ENCODE measurements at regions not wholly inside any gene's neighbourhood (a gene's known extent, or its start where the extent isn't known, plus 50 kb on each side); places are given as distances from the start of the nearest gene placed in this dataset.

- Histone ChIP-seq H3K4me3 (no peak overlapping the region), H3K27me3 (peaks cover 99% of the 10 kb centered on the region), H3K36me3 (no peaks in the 10 kb centered on the region), H3K4me1 (no peaks in the 10 kb centered on the region), H3K9me3 (peaks cover 0 to 19% (median 0%) of the 10 kb centered on the region in 3 donors), H3K27ac (no peak overlapping the region)
- ATAC-seq: no peak
- no peak for TF ChIP-seq POLR2A (IDR thresholded peaks at IDR 0.05)
- no peak for TF ChIP-seq EP300 (IDR thresholded peaks at IDR 0.05)
- TF ChIP-seq POLR2AphosphoS5 (IDR thresholded peaks at IDR 0.05): no peak
- TF ChIP-seq CTCF (IDR thresholded peaks at IDR 0.05): no peak
- WGBS, 2 donors (ENCODE audit: low coverage in 1 of 2): 18% methylated on average over 4 of the region's 22 CpGs; no CpG with 5 or more reads in 1 of the 2 donors
Measured at GRCh38 chr20:63119963-63120807, 95.7 kb downstream of the YTHDF1 start.

- no peak for TF ChIP-seq POLR2AphosphoS5 (IDR thresholded peaks at IDR 0.05)
- TF ChIP-seq EP300 (IDR thresholded peaks at IDR 0.05): no peak
- no peak for TF ChIP-seq CTCF (IDR thresholded peaks at IDR 0.05)
- no peak for TF ChIP-seq POLR2A (IDR thresholded peaks at IDR 0.05)
- WGBS, 2 donors (ENCODE audit: low coverage in 1 of 2): 36% methylated on average over 3 of the region's 23 CpGs; no CpG with 5 or more reads in 1 of the 2 donors
- peaks cover 99% of the 10 kb centered on the region for H3K27me3 ChIP-seq
- peaks cover 0 to 19% (median 0%) of the 10 kb centered on the region in 3 donors for H3K9me3 ChIP-seq
- no peak overlapping the region for H3K27ac ChIP-seq
- no peaks in the 10 kb centered on the region for H3K36me3 ChIP-seq
- H3K4me1 ChIP-seq: no peaks in the 10 kb centered on the region
- ATAC-seq: no peak
- H3K4me3 ChIP-seq: no peak overlapping the region
Measured at GRCh38 chr20:63119121-63119962, 96.6 kb downstream of the YTHDF1 start.

GRCh38 chr20:63118303-63119120, 97.4 kb downstream of the YTHDF1 start:
- Histone ChIP-seq H3K27ac (no peak overlapping the region), H3K36me3 (no peaks in the 10 kb centered on the region), H3K9me3 (peaks cover 0 to 19% (median 0%) of the 10 kb centered on the region in 3 donors), H3K27me3 (peaks cover 98% of the 10 kb centered on the region), H3K4me3 (no peak overlapping the region), H3K4me1 (no peaks in the 10 kb centered on the region)
- 76 to 84% methylated on average over 12 to 29 of the region's 38 CpGs for whole genome bisulfite sequencing, 2 donors (ENCODE audit: low coverage in 1 of 2)
- no peak for ATAC-seq
- TF ChIP-seq POLR2A (IDR thresholded peaks at IDR 0.05) (no peak), EP300 (IDR thresholded peaks at IDR 0.05) (no peak), POLR2AphosphoS5 (IDR thresholded peaks at IDR 0.05) (no peak), CTCF (IDR thresholded peaks at IDR 0.05) (no peak)

- peaks cover 97% of the 10 kb centered on the region for H3K27me3 ChIP-seq
- no peak for ATAC-seq
- WGBS, 2 donors (ENCODE audit: low coverage in 1 of 2): 56 to 74% methylated on average over 7 to 13 of the region's 25 CpGs
Measured at GRCh38 chr20:63117661-63118302, 98.1 kb downstream of the YTHDF1 start.

More at GRCh38 chr20:63117661-63118302, 98.1 kb downstream of the YTHDF1 start:
- Histone ChIP-seq H3K9me3 (peaks cover 0 to 11% (median 0%) of the 10 kb centered on the region in 3 donors), H3K4me3 (no peak overlapping the region), H3K4me1 (no peaks in the 10 kb centered on the region), H3K27ac (no peak overlapping the region), H3K36me3 (no peaks in the 10 kb centered on the region)
- no peak for TF ChIP-seq POLR2A (IDR thresholded peaks at IDR 0.05)
- no peak for TF ChIP-seq POLR2AphosphoS5 (IDR thresholded peaks at IDR 0.05)
- no peak for TF ChIP-seq EP300 (IDR thresholded peaks at IDR 0.05)
- no peak for TF ChIP-seq CTCF (IDR thresholded peaks at IDR 0.05)
